IMR-90 (cell line): ENCODE measurements at regions not wholly inside any gene's neighbourhood (a gene's known extent, or its start where the extent isn't known, plus 50 kb on each side); places are given as distances from the start of the nearest gene placed in this dataset.

Experiments
- ATAC-seq: fragments of 200-7000 bp; cut with Tn5 transposase; 2 replicates; pipeline ENCODE4 v1.9.1; 2020; ENCODE audit warnings: low read depth, mild to moderate bottlenecking, moderate library complexity
- BruUV-seq: library from RNA; stranded (reverse); fragments of 400-500 nt; replicated peaks from 2 replicates; lab custom pipeline; 2021; lab: Mats Ljungman, UMichigan
- CTCF ChIA-PET: fragments of 300-600 bp; formaldehyde crosslinking; extraction: SDS; loops from one replicate; lab custom pipeline; 2021; ENCODE audit warnings: antibody characterized with exemption; lab: Yijun Ruan, JAX
- POLR2A ChIA-PET: fragments of 300-600 bp; sonication (Branson Sonifier 250); formaldehyde crosslinking; loops from one replicate; lab custom pipeline; 2022; ENCODE audit warnings: antibody characterized with exemption; ENCODE audit not compliant: unreplicated experiment; lab: Charles Lee
- DNase-seq: peaks from one replicate; pipeline ENCODE4 v3.0.0; 2013
- H2AFZ ChIP-seq: replicated peaks from 2 replicates; pipeline ENCODE3; 2013; ENCODE audit warnings: low read length, mild to moderate bottlenecking; ENCODE audit not compliant: poor library complexity
- H2AK5ac ChIP-seq: 2 replicates; pipeline ENCODE4 v1.6.1; 2013; ENCODE audit warnings: low read depth, low read length, inconsistent platforms
- H2AK9ac ChIP-seq: replicated peaks from 2 replicates; pipeline ENCODE3; 2013; ENCODE audit warnings: mild to moderate bottlenecking, low read depth, low read length, moderate library complexity; ENCODE audit not compliant: poor library complexity
- H2BK120ac ChIP-seq: 2 replicates; pipeline ENCODE4 v1.6.1; 2013; ENCODE audit warnings: low read depth, low read length, inconsistent platforms
- H2BK15ac ChIP-seq: 3 replicates; pipeline ENCODE4 v1.6.1; 2013; ENCODE audit warnings: low read depth, low read length, inconsistent platforms
- H2BK20ac ChIP-seq: 2 replicates; pipeline ENCODE4 v1.6.1; 2013; ENCODE audit warnings: low read depth, mild to moderate bottlenecking, inconsistent platforms, low read length, moderate library complexity
- H2BK5ac ChIP-seq: 2 replicates; pipeline ENCODE4 v1.6.1; 2013; ENCODE audit warnings: mild to moderate bottlenecking, low read depth, low read length, inconsistent platforms; ENCODE audit not compliant: poor library complexity, severe bottlenecking
- H3K14ac ChIP-seq: replicated peaks from 2 replicates; pipeline ENCODE4 v1.6.1; 2013; ENCODE audit warnings: low read depth, low read length, inconsistent platforms
- H3K18ac ChIP-seq: 2 replicates; pipeline ENCODE4 v1.6.1; 2013; ENCODE audit warnings: low read depth, low read length, control low read depth
- H3K23ac ChIP-seq: 2 replicates; pipeline ENCODE4 v1.6.1; 2013; ENCODE audit warnings: low read depth, low read length, inconsistent platforms
- H3K27ac ChIP-seq: 2 replicates; pipeline ENCODE4 v1.5.1; 2013; ENCODE audit warnings: mild to moderate bottlenecking, control low read depth, low read length; ENCODE audit not compliant: insufficient read depth
- H3K27me3 ChIP-seq: 2 replicates; pipeline ENCODE4 v1.6.1; 2013; ENCODE audit warnings: low read length; ENCODE audit not compliant: control insufficient read depth, insufficient read depth
- H3K36me3 ChIP-seq: 2 replicates; pipeline ENCODE4 v1.6.1; 2013; ENCODE audit warnings: low read length, mixed read lengths; ENCODE audit not compliant: control insufficient read depth, insufficient read depth
- H3K4ac ChIP-seq: 2 replicates; pipeline ENCODE4 v1.6.1; 2013; ENCODE audit warnings: low read depth, low read length, inconsistent platforms
- H3K4me1 ChIP-seq: 2 replicates; pipeline ENCODE4 v1.6.1; 2013; ENCODE audit warnings: low read length, mixed read lengths; ENCODE audit not compliant: control insufficient read depth, insufficient read depth
- H3K4me2 ChIP-seq: 2 replicates; pipeline ENCODE4 v1.6.1; 2013; ENCODE audit warnings: low read depth, mild to moderate bottlenecking, control low read depth, low read length, moderate library complexity
- H3K4me3 ChIP-seq: 2 replicates; pipeline ENCODE4 v1.5.1; 2013; ENCODE audit warnings: low read depth, mild to moderate bottlenecking, control low read depth, low read length, moderate library complexity; ENCODE audit not compliant: insufficient read depth
- H3K56ac ChIP-seq: 2 replicates; pipeline ENCODE4 v1.6.1; 2013; ENCODE audit warnings: low read length, inconsistent platforms; ENCODE audit not compliant: insufficient read depth; ENCODE audit errors: extremely low read depth
- H3K79me1 ChIP-seq, 2 experiments: 2 replicates each; pipeline ENCODE4 v1.6.1; 2013; ENCODE audit warnings: low read length in 2 of 2, inconsistent platforms in 1 of 2, low read depth in 1 of 2
- H3K9ac ChIP-seq: 2 replicates; pipeline ENCODE4 v1.6.1; 2013; ENCODE audit warnings: low read depth, low read length, control low read depth
- H3K9me1 ChIP-seq: 2 replicates; pipeline ENCODE4 v1.6.1; 2013; ENCODE audit warnings: low read length, inconsistent platforms; ENCODE audit not compliant: insufficient read depth
- H3K9me3 ChIP-seq: 2 replicates; pipeline ENCODE4 v1.6.1; 2013; ENCODE audit warnings: low read length; ENCODE audit not compliant: control insufficient read depth, insufficient read depth
- H4K20me1 ChIP-seq: 2 replicates; pipeline ENCODE4 v1.6.1; 2013; ENCODE audit warnings: low read length, inconsistent platforms; ENCODE audit not compliant: insufficient read depth
- H4K5ac ChIP-seq: 2 replicates; pipeline ENCODE4 v1.6.1; 2013; ENCODE audit warnings: mild to moderate bottlenecking, low read depth, low read length, control low read depth
- H4K8ac ChIP-seq, 2 experiments: 2 replicates each; pipeline ENCODE4 v1.6.1; 2013; ENCODE audit warnings: low read depth in 2 of 2, low read length in 2 of 2, control low read depth in 1 of 2, inconsistent platforms in 1 of 2
- H4K91ac ChIP-seq: 2 replicates; pipeline ENCODE4 v1.6.1; 2013; ENCODE audit warnings: low read depth, low read length, inconsistent platforms; ENCODE audit not compliant: insufficient read depth
- CEBPB ChIP-seq: IDR thresholded peaks from 2 replicates; pipeline ENCODE4 v1.6.1; 2012; ENCODE audit warnings: low read depth, low read length, improper control_type of control experiment
- MAZ ChIP-seq: IDR thresholded peaks from 2 replicates; pipeline ENCODE4 v1.6.1; 2012; ENCODE audit warnings: low read depth, mild to moderate bottlenecking, low read length, improper control_type of control experiment, moderate library complexity, borderline replicate concordance
- MXI1 ChIP-seq: IDR thresholded peaks from 2 replicates; pipeline ENCODE4 v1.6.1; 2012; ENCODE audit warnings: low read depth, mild to moderate bottlenecking, low read length, moderate library complexity, borderline replicate concordance
- POLR2A ChIP-seq: IDR thresholded peaks from 2 replicates; pipeline ENCODE4 v1.6.1; 2012; ENCODE audit warnings: mild to moderate bottlenecking, low read depth, low read length
- WGBS, 2 experiments: methylation state at CpG; one replicate each; pipeline versions ENCODE4 v1.1.5 to v1.1.7; 2013; ENCODE audit warnings: missing lambda C conversion rate in 2 of 2; ENCODE audit not compliant: insufficient read length in 1 of 2; ENCODE audit errors: extremely low coverage in 2 of 2; 5-methylcytosine and 5-hydroxymethylcytosine counted together
- dilution Hi-C: fragments of 300-500 bp; cut with HindIII; formaldehyde crosslinking; loops from one replicate; pipeline ENCODE4 v1.14.3; 2018; ENCODE audit warnings: low sequenced_read_pairs; ENCODE audit not compliant: unreplicated experiment
- in situ Hi-C: fragments of 300-500 bp; cut with MboI; formaldehyde crosslinking; loops from 3 replicates; pipeline ENCODE4 v1.14.3; 2019; ENCODE audit warnings: low sequenced_read_pairs, inconsistent platforms, mixed read lengths
- intact Hi-C: fragments of 100-400 bp; cut with micrococcal nuclease; formaldehyde crosslinking; loops from 2 replicates; pipeline ENCODE4 v1.10.0; 2022

DNA sequence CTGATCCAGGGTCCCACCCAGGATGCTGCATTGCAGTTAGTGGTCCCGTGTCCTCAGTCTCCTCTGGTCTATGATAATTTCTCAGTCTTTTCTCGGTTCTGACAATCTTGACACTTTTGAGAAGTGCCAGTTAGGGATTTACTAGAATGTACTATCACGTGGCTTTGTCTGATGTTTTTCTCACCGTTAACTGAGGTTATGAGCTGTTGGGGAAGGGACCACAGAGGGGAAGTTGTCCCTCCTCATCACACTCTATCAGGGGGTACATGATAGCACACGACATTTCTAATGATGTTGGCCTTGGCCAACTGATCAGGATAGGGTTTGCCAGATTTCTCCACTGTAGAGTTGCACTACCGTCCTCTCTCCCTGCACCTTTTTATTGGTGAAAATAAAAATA lies 250.9 kb upstream of the SDK2 start:
- no peak overlapping the region for H3K4me2 ChIP-seq
- no peak for TF ChIP-seq CEBPB
- no peak for TF ChIP-seq MAZ
- TF ChIP-seq POLR2A: no peak
- no peak for TF ChIP-seq MXI1
- H3K56ac ChIP-seq: no peak overlapping the region
- no peak overlapping the region for H4K8ac ChIP-seq
- H2AK5ac ChIP-seq: no peak overlapping the region
- H3K27ac ChIP-seq: no peak overlapping the region
- no peak overlapping the region for H3K4me3 ChIP-seq
- DNase-seq: no peak
- no peak overlapping the region for H4K5ac ChIP-seq
- dilution Hi-C loops (no loop called here), intact Hi-C loops (no loop called here), in situ Hi-C loops (loop anchor here (25.0 kb wide), 1 partner anchor 192 kb away; no protein-coding TSS in a partner anchor)
- no peak overlapping the region for H3K23ac ChIP-seq
- H2AK9ac ChIP-seq: no peak overlapping the region
- no TSS peak for BruUV-seq
- no peaks in the 10 kb centered on the region for H3K79me1 ChIP-seq
- H3K9me3 ChIP-seq: peaks cover 26% of the 10 kb centered on the region
- no peaks in the 10 kb centered on the region for H3K4me1 ChIP-seq
- CTCF ChIA-PET: interaction anchor here (0.6 kb wide), 1 partner anchor 11 kb away, joined by 3 read pairs; no protein-coding TSS in a partner anchor
- POLR2A ChIA-PET: no interaction called here
- no peak overlapping the region for H2BK15ac ChIP-seq
- H3K27me3 ChIP-seq: no peaks in the 10 kb centered on the region
- no peak for ATAC-seq
- no peak overlapping the region for H2BK5ac ChIP-seq
- no CpG with 5 or more reads among the region's 6 CpGs for WGBS, 2 experiments
- H3K36me3 ChIP-seq: no peaks in the 10 kb centered on the region
- H2BK120ac ChIP-seq: no peak overlapping the region
- H3K9me1 ChIP-seq: no peaks in the 10 kb centered on the region
- no peak overlapping the region for H3K18ac ChIP-seq
- H3K14ac ChIP-seq: no peak overlapping the region
- no peak overlapping the region for H3K9ac ChIP-seq
- H2BK20ac ChIP-seq: no peak overlapping the region
- no peak overlapping the region for H2AFZ ChIP-seq
- no peaks in the 10 kb centered on the region for H4K20me1 ChIP-seq
- H4K91ac ChIP-seq: no peak overlapping the region
- H3K4ac ChIP-seq: no peak overlapping the region
